ENCODE measurements at regions not wholly inside any gene's neighbourhood (a gene's known extent, or its start where the extent isn't known, plus 50 kb on each side); places are given as distances from the start of the nearest gene placed in this dataset.

DNA sequence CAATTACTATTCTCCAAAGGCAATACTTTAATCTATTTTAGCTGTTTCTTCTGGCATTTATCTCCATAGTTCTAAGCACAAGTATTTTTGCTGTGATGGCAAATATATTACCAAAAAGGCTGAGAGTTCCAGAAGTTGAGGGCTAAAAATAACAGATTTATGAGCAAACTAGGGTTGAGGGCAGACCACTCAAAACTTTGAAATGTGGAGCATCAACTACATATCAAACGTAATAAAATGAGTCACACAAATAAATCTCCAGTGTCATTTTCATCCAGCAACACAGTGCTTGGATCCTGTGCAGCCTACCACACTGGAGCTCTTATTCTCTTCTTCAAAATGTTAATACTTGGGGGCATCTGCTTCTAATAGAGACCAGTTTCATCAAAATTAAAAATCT lies 163.9 kb downstream of the HS3ST1 start:
- no peak for DNase-seq

DNA sequence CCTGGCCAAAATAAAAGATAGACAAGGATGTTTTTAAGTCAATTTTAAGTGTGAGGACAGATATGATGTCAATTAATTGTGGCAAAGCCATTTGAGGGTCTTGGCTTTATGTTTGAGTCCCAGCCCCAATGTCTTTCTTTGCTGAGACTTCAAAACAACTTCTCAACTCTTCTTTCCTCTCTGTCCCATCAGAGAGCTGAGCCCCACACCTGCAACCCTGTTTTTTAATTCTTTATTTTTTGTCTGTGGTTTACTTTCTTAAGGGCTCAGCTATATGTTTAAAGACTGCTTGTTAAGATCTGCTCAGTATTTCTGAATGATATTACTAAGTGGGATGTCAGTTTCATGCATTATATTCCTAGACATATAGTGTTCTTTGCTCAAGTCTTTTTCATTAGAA lies 164.3 kb downstream of the HS3ST1 start:
- no peak for DNase-seq

DNA sequence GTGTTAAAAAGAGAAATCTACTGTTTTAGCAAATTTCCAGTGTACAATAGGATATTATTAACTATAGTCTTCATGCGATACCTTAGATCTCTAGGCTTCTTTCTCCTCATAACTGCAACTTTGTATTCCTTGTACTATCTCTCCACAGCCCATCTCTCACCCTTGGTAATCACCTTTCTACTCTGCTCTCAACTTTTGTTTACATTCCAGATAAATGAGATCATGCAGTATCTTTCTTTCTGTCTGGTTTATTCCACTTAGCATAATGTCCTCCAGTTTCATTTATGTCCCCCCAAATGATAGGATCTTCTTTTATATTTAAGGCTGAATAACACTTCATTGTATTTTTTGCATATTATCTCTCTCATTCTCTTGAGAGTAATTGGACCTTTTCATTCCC lies 165.5 kb downstream of the HS3ST1 start:
- DNase-seq = no peak

DNA sequence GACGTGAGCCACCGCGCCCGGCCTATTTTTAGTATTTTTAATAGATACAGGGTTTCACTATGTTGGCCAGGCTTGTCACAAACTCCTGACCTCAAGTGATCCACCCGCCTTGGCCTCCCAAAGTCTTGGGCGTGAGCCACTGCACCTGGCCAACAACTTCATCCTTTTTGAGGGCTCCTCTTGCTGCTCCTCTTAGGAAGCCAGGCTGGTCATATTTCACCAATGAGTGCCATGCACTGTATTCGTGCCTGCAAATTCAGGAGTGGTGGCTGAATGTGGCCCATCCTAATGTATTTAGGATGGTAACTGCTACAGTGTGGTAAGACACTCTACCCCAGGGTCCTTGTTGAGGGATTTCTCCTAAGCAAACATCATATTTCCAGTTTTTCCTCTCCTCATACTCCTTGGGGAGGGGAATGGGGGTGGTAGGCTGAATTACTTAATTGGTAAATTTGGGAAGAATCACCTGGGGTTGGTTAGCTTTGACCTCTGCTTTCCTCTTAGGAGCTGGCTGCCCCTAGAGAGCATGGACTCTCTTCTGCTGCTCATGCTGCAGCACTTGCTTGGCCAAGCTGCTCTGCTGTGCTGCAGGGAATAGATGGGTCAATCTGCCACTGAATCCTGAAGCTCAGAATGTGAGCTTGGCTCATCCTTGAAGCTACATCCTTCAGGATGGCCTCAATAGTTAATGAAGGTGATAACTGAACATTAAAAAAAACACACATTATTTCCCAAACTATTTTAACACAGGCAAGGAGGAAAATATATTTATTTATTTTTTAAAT lies 167.4 kb downstream of the HS3ST1 start:
- no peak for DNase-seq

DNA sequence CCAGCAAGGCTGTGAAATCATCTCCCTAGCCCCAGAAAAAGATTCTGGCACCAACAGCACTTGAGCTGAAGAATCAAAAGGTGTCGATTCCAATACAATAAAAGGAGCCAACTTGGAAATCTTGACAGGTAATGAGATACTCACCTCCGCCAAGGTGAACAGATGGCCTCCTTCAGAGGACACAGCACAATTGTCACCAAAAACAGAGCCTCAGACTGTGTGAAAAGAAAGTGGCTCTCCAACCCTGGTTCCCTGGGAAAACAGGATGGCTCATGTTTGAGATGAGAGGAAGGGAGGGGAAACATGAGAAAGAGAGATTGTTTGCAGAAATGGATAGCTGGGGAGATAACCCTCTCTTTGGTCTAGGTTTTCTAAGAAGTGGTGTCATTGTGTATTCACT lies 168.9 kb downstream of the HS3ST1 start:
- DNase-seq = no peak

DNA sequence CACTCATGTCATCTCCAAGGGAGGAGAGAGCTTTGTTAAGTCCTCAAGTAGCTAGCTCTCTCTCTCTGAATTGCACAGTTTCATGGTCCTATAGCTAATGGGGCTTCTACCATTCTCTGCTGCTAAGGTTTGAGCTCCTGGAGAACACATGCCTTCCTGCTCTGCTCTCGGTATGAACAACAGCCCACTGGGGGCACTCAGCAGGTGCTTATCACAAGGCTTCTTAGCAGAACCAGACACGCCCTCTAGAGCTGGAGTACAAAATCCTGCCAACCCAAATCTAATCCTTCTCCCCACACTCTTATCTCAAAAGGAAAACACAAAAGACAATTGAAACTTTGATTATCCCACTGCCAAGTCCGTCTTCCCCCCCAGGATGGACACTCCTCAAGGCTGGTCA lies 176.5 kb downstream of the HS3ST1 start:
- DNase-seq = no peak

DNA sequence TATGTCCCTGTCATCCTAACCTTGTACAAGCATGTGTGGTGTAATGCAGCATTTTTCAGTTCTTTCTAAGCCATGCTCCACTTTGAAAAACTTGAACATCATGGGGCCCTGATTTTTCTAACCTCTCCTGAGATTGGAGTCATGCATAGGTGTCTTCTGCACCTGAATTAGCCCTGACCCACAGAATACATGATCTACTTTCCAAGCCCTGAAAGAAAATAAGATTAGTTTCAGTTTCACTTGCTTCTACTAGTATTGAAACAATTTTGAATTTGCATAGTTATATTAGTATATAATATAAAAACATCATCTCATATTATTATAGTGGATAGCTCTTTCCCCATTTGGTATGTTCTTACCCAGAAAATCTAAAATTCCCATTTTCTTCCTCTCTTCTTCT lies 178.2 kb downstream of the HS3ST1 start:
- DNase-seq = no peak

DNA sequence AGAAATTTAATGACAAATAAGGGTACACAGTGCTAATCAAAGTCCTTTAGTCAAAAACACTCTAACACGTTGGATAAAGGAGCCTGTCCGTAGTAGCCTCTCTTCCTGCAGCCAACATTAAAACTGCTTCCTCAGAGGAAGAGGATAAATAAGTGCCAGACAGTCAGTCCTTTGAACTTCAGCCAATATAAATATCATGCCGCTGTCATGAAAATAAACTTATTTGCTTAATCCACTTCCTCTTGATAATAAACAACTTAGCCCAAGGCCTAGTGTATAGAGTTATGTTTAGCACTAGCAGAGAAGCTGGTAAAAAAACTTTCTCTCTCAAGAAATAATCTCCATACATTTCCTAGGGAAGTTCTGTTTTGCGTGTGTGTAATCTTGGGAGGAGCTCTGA lies 196.7 kb downstream of the HS3ST1 start:
- no peak for DNase-seq

DNA sequence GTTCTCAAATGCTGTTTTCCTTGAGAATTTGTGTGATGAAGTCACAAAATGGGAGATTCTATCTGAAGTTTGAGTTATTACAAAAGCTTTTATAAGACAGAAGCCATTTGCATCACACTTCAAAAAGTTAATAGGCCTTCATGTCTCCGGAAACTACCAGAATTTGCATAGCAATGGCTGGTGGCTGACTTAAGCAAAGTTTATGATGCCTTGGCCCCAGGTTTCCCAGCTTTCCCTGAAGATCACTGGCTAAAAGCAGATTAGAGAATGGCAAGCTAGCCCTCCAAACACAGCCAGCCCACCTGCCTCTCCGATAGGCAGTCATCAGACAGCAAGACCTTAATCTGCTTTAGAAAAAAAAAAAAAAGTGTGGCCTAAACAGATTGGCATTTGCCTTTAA lies 197.8 kb downstream of the HS3ST1 start:
- no peak for DNase-seq

DNA sequence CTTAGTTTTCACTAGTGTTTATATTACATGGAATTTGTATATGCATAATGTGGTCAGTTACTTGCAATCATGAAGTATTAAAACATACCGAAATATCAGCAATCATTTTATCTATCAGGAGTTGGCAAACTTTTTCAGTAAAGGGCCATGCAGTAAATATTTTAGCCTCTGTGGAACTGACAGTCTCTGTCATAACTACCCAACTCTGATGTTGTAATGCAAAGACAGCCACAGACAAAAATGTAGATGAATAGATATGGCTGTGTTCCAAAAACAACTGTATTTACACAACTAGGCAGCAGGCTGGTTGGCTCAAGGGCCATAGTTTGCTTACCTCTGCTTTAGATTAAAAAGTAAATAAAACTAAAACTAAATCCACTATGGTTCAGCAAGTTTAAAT lies 200.2 kb downstream of the HS3ST1 start:
- DNase-seq = no peak

DNA sequence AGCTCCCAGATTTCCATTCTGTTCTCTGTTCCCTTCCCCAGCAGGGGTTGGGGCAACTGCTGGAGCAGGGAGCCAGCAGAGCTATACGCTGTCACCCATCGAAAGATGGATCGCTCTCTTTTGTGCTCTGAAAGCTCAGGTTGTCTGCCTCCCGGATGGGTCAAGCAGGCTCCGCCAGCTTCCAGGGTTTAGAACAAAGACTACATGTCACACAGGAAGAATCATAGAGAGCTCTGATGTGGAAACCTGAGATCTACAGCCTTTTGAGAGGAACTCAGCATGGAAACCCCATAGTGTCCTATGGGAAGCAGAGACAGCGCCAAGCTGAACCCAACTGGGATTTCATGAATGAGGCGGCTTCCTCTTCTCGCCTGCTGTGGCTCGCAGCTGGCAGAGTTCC lies 205.4 kb downstream of the HS3ST1 start:
- DNase-seq = no peak

DNA sequence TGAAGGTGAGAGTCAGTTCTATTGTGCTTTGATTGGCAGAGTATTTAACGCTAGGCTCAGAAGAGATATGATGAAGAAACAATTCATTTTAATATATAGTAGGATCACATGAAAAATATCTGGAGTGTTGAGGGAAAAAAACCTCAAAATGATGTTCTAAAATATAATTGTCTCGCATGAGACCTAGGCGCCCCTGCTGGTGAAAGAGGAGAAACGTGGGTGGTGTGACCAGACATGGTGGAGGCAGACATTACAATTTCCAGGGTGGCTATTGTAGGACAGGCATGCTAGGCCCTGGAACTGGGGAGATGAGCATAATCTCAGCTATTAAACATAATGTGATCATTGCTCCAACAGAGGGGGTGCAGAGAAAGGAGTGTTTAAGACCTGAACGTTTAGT lies 210.0 kb downstream of the HS3ST1 start:
- no peak for DNase-seq

DNA sequence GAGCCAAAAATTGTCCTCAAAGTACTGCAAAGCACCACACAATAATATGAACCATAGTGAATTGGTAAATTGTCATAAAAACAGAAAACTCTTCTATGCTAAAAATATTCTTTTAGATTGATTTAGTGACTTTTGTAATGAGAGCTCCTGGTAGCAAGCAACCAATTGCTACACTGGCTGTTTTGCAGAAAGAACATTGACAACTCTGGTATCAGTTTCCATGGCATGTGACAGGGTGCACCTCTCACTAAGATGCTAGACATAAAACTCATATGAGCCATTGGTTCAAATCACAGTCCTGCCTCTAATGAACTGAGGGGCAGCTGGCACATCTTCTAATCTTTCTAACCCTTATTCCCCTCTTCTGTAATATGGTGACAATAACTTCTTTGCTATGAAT lies 212.2 kb downstream of the HS3ST1 start:
- DNase-seq = no peak

DNA sequence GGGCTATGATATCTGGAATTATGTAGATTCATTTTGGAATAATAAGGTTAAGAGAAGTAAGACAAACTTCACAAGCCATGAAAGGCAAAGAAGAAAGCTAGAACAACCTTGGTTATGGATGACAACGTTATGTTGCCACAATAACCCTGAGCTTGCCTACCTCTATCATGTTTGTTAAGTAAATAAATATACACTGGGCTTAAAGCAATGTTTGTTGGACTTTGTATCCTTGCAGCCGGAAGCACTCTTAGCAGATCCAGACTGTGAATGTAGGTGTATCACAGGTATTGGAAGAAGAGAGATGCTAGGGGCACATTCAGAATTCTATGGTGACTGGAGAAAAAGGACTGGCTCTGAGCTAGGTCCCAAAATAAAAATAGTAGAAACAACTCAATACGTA lies 214.4 kb downstream of the HS3ST1 start:
- DNase-seq = no peak

DNA sequence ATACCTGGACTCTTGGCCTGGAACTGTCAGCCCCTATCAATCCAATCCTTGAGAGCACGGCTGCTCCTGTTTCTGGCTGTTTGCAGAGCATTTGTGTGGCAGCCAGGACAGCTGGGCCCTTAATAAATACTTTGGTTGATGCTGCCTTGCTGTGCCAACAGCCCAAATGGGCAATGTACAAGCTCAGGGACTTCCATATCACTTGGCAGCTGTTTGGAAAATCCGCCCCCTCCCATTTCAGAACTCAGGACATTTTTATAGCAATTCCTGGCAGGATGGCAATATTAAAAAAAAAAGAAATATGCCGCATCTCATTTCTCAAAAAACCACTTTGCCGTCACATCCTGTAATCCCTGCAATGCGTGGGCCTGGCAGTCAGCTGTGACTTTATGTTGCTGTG lies 218.9 kb downstream of the HS3ST1 start:
- DNase-seq = peak; percentile 73

DNA sequence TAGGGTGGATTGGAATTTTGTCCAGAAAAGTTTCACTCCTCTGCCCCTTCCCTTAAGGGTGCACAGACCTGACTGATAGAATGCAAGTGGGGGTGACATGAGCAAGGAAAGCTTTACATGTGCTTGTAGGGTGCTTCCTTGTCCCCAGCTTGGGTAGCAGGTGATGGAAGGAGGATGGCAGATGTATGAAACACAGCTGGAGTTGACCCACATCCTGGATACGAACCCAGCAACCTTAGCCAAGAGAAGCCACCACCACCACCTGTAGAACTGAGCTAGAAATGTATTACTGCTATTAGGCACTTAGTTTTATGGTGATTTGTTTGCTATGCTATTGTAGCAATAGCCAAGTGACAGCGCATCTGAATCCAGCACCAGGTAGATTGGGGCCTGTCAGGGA lies 227.4 kb downstream of the HS3ST1 start:
- DNase-seq = no peak

DNA sequence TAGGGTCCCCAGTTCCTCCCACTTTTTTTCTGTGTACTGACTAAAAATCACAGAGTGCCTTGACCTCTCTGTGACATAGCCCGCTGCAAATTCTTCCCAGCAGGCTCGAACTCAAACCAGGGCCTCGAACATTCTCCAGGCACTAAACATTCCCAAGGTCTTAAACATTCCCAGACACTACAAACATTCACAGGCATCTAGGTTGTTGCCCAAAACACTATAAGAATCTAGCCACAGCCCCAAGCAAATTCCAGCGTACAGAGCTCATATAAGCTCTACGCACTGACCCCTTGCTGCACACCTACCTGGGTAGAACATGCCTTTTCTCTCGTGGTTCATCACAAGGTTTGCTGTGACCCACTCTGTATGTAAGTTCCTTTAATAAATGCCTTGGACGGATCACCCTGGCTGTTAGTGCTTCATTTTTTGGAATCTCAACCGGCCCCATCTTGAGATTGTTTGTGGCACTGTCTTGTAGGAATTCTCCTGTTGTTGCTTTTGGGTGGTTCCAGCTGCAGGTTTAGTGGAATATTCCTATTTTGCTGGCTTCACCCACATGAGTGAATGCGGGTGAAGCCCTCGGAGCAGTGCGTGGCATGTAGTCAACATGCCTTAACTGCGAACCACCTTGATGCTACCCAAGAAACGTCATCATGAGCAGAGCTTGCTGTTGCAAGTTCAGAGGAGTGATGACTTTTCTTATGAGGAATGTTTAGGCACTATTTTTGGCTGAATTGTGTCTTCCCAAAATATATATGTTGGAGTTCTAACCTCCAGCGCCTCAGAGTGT lies 230.0 kb downstream of the HS3ST1 start:
- no peak for DNase-seq

DNA sequence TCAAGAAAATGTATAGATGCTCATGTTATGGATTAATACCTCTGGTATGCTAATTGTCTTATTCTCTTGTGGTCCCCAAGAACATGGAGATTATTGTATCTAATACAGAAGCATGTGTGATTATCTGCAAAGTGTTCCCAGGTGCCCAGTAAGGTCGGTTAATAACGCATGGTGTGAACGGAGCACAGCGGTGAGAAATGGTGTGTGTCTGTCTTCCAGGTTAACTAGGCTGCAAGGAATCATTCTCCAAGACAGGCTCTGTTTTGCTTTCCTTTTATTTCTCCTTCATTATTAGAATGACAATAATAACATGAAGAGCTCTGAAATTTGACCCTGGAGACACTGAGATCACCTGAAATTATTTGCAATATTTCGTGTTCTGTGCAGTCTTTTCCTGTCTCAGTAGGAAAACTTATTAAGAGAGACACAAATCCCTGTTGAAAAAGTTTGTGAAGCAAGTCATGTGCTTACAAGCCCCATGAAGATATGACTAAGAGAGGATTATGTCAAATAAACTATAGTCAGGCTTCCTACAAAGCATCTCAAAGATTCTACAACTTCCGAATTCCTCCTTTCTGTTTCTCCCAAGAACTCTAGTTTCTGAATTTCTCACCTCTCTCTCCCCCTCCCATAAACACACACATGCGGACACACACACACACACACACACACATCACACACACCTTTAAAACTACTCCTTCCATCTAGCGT lies 230.9 kb downstream of the HS3ST1 start:
- no peak for DNase-seq

DNA sequence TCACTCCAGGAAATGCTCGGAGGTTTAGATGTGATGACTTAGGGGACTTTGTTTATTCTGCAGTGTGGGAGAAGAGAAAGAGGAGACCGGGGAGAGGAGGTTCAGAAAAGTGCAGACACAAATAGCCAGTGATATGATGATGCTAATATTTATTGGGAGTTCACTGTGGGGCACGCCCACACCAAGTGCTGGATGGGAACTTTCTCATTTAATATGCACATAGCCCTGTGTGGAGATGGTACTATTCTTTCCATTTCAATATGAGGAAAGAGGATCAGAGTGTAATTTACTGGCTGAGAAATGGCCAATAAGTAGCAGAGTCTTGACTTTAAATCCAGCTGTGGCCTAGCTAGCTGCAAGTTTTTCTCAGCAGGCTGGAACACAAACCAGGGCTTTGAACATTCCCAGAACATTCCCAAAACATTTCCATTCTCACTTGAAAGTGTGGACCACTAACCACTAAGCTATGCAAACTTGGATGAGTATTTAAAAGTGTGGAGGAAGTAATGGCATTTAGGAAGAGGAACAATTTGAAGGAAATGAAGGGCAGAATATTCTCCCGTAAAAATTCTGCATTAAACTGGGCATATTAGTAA lies 231.7 kb downstream of the HS3ST1 start:
- no peak for DNase-seq

DNA sequence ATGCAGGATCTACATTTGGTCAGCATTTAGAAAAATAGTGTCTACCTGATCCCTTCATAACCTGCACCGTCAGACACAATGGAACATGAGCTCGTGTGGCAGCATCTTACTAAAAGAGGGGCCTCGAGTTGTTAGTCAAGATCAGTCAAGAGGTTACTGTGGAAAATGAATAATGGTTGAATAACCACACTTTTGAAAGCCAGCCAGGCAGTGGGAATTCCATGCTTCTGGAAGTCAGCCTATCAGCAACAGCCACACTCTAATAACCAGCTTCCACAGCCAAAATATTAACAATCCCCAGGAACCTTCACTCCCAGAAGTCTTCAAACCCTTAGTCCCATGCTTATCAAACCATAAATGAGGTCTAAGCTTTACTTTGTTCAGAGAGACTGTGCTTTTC lies 234.3 kb downstream of the HS3ST1 start:
- no peak for DNase-seq

DNA sequence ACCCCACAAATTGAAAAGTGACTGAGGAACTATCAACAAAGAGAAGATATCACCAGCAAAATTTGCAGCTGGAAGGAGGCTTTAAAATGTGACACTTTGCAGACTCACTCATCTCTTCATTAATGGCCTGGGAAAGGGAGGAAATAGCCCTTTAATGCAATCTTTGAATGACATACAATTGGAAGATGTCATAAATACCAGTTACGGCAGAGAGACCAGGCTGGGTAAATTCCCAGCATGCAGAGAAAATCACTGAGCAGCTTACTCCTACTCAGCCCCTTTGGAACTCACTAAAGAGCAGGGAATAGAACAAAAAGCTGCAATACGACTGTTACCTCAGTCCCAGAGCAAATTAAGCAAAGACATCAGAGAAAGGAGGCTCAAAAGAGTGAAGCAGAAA lies 238.9 kb downstream of the HS3ST1 start:
- no peak for DNase-seq

DNA sequence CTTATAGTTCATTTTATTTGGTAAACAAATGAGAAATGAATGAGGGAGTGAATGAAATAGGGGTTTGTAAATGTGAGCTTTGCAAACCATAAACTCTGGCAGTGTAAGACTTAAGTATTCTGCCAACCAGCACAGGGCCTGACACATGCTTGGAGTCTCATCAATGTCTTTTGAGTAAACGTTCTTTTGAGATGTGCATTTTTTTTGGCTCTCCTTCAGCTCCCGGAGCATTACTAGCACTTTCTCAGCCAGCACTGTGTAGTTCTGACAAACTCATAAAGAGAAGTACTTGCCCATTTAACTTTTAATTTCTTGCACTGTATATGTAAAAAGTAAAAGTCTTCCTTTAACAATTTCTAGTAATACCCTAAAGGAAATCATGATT lies 245.3 kb downstream of the HS3ST1 start:
- DNase-seq = peak; percentile 36
